ENCODE measurements at regions not wholly inside any gene's neighbourhood (a gene's known extent, or its start where the extent isn't known, plus 50 kb on each side); places are given as distances from the start of the nearest gene placed in this dataset.

- DNase-seq, result no peak
Measured at GRCh38 chr17:79233916-79234551, 159.4 kb downstream of the ENGASE start.

GRCh38 chr17:79232957-79233356 is 158.3 kb downstream of the ENGASE start:
- DNase-seq, result no peak

GRCh38 chr17:79231766-79232287 is 157.2 kb downstream of the ENGASE start:
- DNase-seq, result no peak

- no peak for DNase-seq
Measured at GRCh38 chr17:79230576-79230975, 156.0 kb downstream of the ENGASE start.

- DNase-seq, result no peak
Measured at GRCh38 chr17:79226037-79226436, 151.4 kb downstream of the ENGASE start.

GRCh38 chr17:79224903-79225302 is 150.3 kb downstream of the ENGASE start:
- DNase-seq, result no peak

- DNase-seq, result no peak
Measured at GRCh38 chr17:79224476-79224875, 149.9 kb downstream of the ENGASE start.

- no peak for DNase-seq
Measured at GRCh38 chr17:79223953-79224352, 149.3 kb downstream of the ENGASE start.

GRCh38 chr17:79223471-79223870 is 148.8 kb downstream of the ENGASE start:
- no peak for DNase-seq

GRCh38 chr17:79221597-79221996 is 147.0 kb downstream of the ENGASE start:
- DNase-seq, result no peak

- no peak for DNase-seq
Measured at GRCh38 chr17:79220713-79221291, 146.2 kb downstream of the ENGASE start.

GRCh38 chr17:79220201-79220712 is 145.6 kb downstream of the ENGASE start:
- no peak for DNase-seq

- no peak for DNase-seq
Measured at GRCh38 chr17:79219208-79219935, 144.7 kb downstream of the ENGASE start.

GRCh38 chr17:79218825-79219200 is 144.2 kb downstream of the ENGASE start:
- no peak for DNase-seq

- DNase-seq, result no peak
Measured at GRCh38 chr17:79218175-79218824, 143.7 kb downstream of the ENGASE start.

GRCh38 chr17:79217473-79218135 is 143.0 kb downstream of the ENGASE start:
- no peak for DNase-seq

- no peak for DNase-seq
Measured at GRCh38 chr17:79216826-79217225, 142.2 kb downstream of the ENGASE start.

- no peak for DNase-seq
Measured at GRCh38 chr17:79216391-79216790, 141.8 kb downstream of the ENGASE start.

- DNase-seq, result no peak
Measured at GRCh38 chr17:79215631-79216030, 141.0 kb downstream of the ENGASE start.

- no peak for DNase-seq
Measured at GRCh38 chr17:79214940-79215604, 140.4 kb downstream of the ENGASE start.

- no peak for DNase-seq
Measured at GRCh38 chr17:79214459-79214858, 139.8 kb downstream of the ENGASE start.

GRCh38 chr17:79213305-79213704 is 138.7 kb downstream of the ENGASE start:
- DNase-seq, result no peak
